HPDE6-E6E7 (cell line): ENCODE measurements at regions not wholly inside any gene's neighbourhood (a gene's known extent, or its start where the extent isn't known, plus 50 kb on each side); places are given as distances from the start of the nearest gene placed in this dataset.

Source experiments
- DNase-seq: peaks from one replicate; pipeline ENCODE4 v3.0.0; 2011; ENCODE audit warnings: missing footprints; ENCODE audit errors: extremely low spot score

GRCh38 chr5:167577616-167578015 is 713.8 kb upstream of the WWC1 start:
- DNase-seq, result no peak

- DNase-seq, result no peak
Measured at GRCh38 chr5:167578977-167579692, 712.3 kb upstream of the WWC1 start.

GRCh38 chr5:167579693-167580055 is 711.8 kb upstream of the WWC1 start:
- no peak for DNase-seq

- DNase-seq, result no peak
Measured at GRCh38 chr5:167580608-167581007, 710.8 kb upstream of the WWC1 start.

GRCh38 chr5:167582283-167582682 is 709.2 kb upstream of the WWC1 start:
- peak; percentile 35 for DNase-seq

- no peak for DNase-seq
Measured at GRCh38 chr5:167582886-167583285, 708.6 kb upstream of the WWC1 start.

- no peak for DNase-seq
Measured at GRCh38 chr5:167585184-167585583, 706.3 kb upstream of the WWC1 start.

GRCh38 chr5:167587772-167588437 is 703.5 kb upstream of the WWC1 start:
- peak; percentile 29 for DNase-seq

- no peak for DNase-seq
Measured at GRCh38 chr5:167592114-167592513, 699.3 kb upstream of the WWC1 start.

- no peak for DNase-seq
Measured at GRCh38 chr5:167593329-167594060, 698.0 kb upstream of the WWC1 start.

GRCh38 chr5:167594061-167594435 is 697.4 kb upstream of the WWC1 start:
- DNase-seq, result no peak

GRCh38 chr5:167594750-167595149 is 696.7 kb upstream of the WWC1 start:
- no peak for DNase-seq

- DNase-seq, result no peak
Measured at GRCh38 chr5:167595196-167595595, 696.2 kb upstream of the WWC1 start.

- DNase-seq, result no peak
Measured at GRCh38 chr5:167598166-167598565, 693.3 kb upstream of the WWC1 start.

GRCh38 chr5:167602067-167602466 is 689.4 kb upstream of the WWC1 start:
- no peak for DNase-seq

- no peak for DNase-seq
Measured at GRCh38 chr5:167603135-167603534, 688.3 kb upstream of the WWC1 start.

- peak; percentile 9 for DNase-seq
Measured at GRCh38 chr5:167608390-167609272, 682.8 kb upstream of the WWC1 start.

- DNase-seq, result no peak
Measured at GRCh38 chr5:167614294-167615021, 677.0 kb upstream of the WWC1 start.

- no peak for DNase-seq
Measured at GRCh38 chr5:167616043-167616890, 675.2 kb upstream of the WWC1 start.

- no peak for DNase-seq
Measured at GRCh38 chr5:167623354-167623753, 668.1 kb upstream of the WWC1 start.
